Keratinocyte (primary cell): ENCODE measurements at regions not wholly inside any gene's neighbourhood (a gene's known extent, or its start where the extent isn't known, plus 50 kb on each side); places are given as distances from the start of the nearest gene placed in this dataset.

Source experiments
- DNase-seq: peaks from one replicate; pipeline ENCODE4 v3.0.0-alpha.2; 2011; ENCODE audit warnings: low read depth, missing footprints, low spot score
- FAIRE-seq: peaks from 2 replicates; lab custom pipeline; 2011; peaks lifted over from hg19 to GRCh38; lab: Jason Lieb, UNC
- H2AFZ ChIP-seq: 2 replicates; pipeline ENCODE4 v1.6.0; 2012; ENCODE audit warnings: low read length, control low read depth, inconsistent platforms; ENCODE audit not compliant: control insufficient read depth
- H3K27ac ChIP-seq: 2 replicates; pipeline ENCODE4 v1.5.1; 2011; ENCODE audit warnings: low read length; ENCODE audit not compliant: control insufficient read depth, insufficient read depth
- H3K27me3 ChIP-seq: 3 replicates; pipeline ENCODE4 v1.6.0; 2011; ENCODE audit warnings: low read length; ENCODE audit not compliant: control insufficient read depth, insufficient read depth; ENCODE audit errors: extremely low read depth
- H3K36me3 ChIP-seq, 2 experiments: 2 replicates in 1 of 2; 3 replicates in 1 of 2; pipeline ENCODE4 v1.5.1; 2011; ENCODE audit warnings: low read length in 2 of 2, mild to moderate bottlenecking in 1 of 2; ENCODE audit not compliant: control insufficient read depth in 2 of 2, insufficient read depth in 2 of 2; ENCODE audit errors: extremely low read depth in 1 of 2
- H3K4me1 ChIP-seq: 3 replicates; pipeline ENCODE4 v1.5.1; 2011; ENCODE audit warnings: low read length; ENCODE audit not compliant: control insufficient read depth, insufficient read depth; ENCODE audit errors: extremely low read depth
- H3K4me2 ChIP-seq: 3 replicates; pipeline ENCODE4 v1.6.0; 2011; ENCODE audit warnings: low read depth, low read length; ENCODE audit not compliant: control insufficient read depth, insufficient read depth; ENCODE audit errors: extremely low read depth
- H3K4me3 ChIP-seq, 3 experiments: fragments of 200-600 bp in 1 of 3; sonication (generic) in 1 of 3; 2 replicates in 2 of 3; 3 replicates in 1 of 3; pipeline ENCODE4 v1.5.1; 2011 to 2016; ENCODE audit warnings: low read length in 3 of 3, mild to moderate bottlenecking in 3 of 3, control low read depth in 2 of 3, inconsistent platforms in 1 of 3, low read depth in 1 of 3, mixed read lengths in 1 of 3, mixed run types in 1 of 3, moderate library complexity in 1 of 3; ENCODE audit not compliant: control insufficient read depth in 2 of 3, insufficient read depth in 2 of 3; ENCODE audit errors: extremely low read depth in 1 of 3
- H3K79me2 ChIP-seq: 2 replicates; pipeline ENCODE4 v1.6.0; 2012; ENCODE audit warnings: low read length; ENCODE audit not compliant: control insufficient read depth, insufficient read depth
- H3K9ac ChIP-seq: 3 replicates; pipeline ENCODE4 v1.6.0; 2011; ENCODE audit warnings: low read length; ENCODE audit not compliant: control insufficient read depth, insufficient read depth; ENCODE audit errors: extremely low read depth
- H3K9me1 ChIP-seq: 3 replicates; pipeline ENCODE4 v1.6.0; 2011; ENCODE audit warnings: low read length; ENCODE audit not compliant: control insufficient read depth, insufficient read depth; ENCODE audit errors: extremely low read depth
- H3K9me3 ChIP-seq: 2 replicates; pipeline ENCODE4 v1.5.1; 2012; ENCODE audit warnings: low read depth, low read length; ENCODE audit not compliant: control insufficient read depth
- H4K20me1 ChIP-seq: 3 replicates; pipeline ENCODE4 v1.6.0; 2011; ENCODE audit warnings: low read length; ENCODE audit not compliant: control insufficient read depth, insufficient read depth; ENCODE audit errors: extremely low read depth
- EZH2 ChIP-seq: IDR thresholded peaks from one replicate; pipeline ENCODE4 v1.6.1; 2012; ENCODE audit warnings: inconsistent platforms, mild to moderate bottlenecking, low read length, moderate library complexity
- dilution Hi-C: fragments of 300-500 bp; cut with MboI; formaldehyde crosslinking; loops from one replicate; pipeline ENCODE4 v1.7.0; 2020; ENCODE audit warnings: low sequenced_read_pairs; ENCODE audit not compliant: extremely low pct_ligation_motif_present
- TF ChIP-seq, protein P1 (sequence below), 3 experiments: IDR thresholded peaks in 1 of 3; conservative IDR thresholded peaks in 1 of 3; optimal IDR thresholded peaks in 1 of 3; 2 replicates in 2 of 3; 3 replicates in 1 of 3; pipeline versions ENCODE3 to v1.5.1; 2011; ENCODE audit warnings: low read length in 3 of 3, mild to moderate bottlenecking in 3 of 3, moderate library complexity in 2 of 3, control low read depth in 1 of 3, inconsistent platforms in 1 of 3; ENCODE audit not compliant: insufficient read depth in 2 of 3; ENCODE audit errors: extremely low read depth in 1 of 3

DNA sequence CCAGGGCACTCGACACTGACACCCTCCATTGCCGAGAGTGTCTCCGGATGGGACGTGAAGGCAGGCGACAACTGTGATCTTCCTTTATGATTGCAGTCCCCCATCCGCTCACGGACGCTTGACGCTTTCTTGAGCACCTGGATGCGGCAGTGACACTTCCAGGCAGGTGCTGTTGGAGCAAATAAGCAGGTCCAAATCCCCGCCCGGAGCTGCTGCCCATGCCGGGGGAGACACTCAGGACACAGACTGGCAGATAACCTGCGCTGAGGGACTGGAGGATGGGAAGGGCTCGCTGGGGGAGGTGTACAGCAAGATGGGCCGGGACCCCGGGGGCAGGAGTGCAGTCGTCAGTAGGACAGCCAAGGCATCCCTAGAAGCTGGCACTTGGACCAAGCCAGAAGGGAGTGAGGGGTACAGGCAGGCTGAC is 1403.5 kb downstream of the BRD1 start:
- no peak overlapping the region for H3K4me3 ChIP-seq
- FAIRE-seq (no peak), DNase-seq (no peak)
- H3K79me2 ChIP-seq = no peaks in the 10 kb centered on the region
- no peaks in the 10 kb centered on the region for H4K20me1 ChIP-seq
- no peaks in the 10 kb centered on the region for H3K27me3 ChIP-seq
- dilution Hi-C loops = no loop called here
- no peak overlapping the region for H3K4me2 ChIP-seq
- peaks cover 24% of the 10 kb centered on the region for H3K9me3 ChIP-seq
- H3K27ac ChIP-seq = no peak overlapping the region
- no peak overlapping the region for H2AFZ ChIP-seq
- H3K36me3 ChIP-seq = no peaks in the 10 kb centered on the region
- H3K9me1 ChIP-seq = no peaks in the 10 kb centered on the region
- TF ChIP-seq EZH2 = no peak
- TF ChIP-seq, protein P1, sequence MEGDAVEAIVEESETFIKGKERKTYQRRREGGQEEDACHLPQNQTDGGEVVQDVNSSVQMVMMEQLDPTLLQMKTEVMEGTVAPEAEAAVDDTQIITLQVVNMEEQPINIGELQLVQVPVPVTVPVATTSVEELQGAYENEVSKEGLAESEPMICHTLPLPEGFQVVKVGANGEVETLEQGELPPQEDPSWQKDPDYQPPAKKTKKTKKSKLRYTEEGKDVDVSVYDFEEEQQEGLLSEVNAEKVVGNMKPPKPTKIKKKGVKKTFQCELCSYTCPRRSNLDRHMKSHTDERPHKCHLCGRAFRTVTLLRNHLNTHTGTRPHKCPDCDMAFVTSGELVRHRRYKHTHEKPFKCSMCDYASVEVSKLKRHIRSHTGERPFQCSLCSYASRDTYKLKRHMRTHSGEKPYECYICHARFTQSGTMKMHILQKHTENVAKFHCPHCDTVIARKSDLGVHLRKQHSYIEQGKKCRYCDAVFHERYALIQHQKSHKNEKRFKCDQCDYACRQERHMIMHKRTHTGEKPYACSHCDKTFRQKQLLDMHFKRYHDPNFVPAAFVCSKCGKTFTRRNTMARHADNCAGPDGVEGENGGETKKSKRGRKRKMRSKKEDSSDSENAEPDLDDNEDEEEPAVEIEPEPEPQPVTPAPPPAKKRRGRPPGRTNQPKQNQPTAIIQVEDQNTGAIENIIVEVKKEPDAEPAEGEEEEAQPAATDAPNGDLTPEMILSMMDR (optimal IDR thresholded peaks at IDR 0.05 in 1 of 3, IDR thresholded peaks at IDR 0.05 in 1 of 3, conservative IDR thresholded peaks at IDR 0.05 in 1 of 3; ENCODE audit: extremely low read depth in 1 of 3, insufficient read depth in 2 of 3, low read length in 3 of 3) = no peak
- no peak overlapping the region for H3K9ac ChIP-seq
- H3K4me1 ChIP-seq = no peaks in the 10 kb centered on the region

DNA sequence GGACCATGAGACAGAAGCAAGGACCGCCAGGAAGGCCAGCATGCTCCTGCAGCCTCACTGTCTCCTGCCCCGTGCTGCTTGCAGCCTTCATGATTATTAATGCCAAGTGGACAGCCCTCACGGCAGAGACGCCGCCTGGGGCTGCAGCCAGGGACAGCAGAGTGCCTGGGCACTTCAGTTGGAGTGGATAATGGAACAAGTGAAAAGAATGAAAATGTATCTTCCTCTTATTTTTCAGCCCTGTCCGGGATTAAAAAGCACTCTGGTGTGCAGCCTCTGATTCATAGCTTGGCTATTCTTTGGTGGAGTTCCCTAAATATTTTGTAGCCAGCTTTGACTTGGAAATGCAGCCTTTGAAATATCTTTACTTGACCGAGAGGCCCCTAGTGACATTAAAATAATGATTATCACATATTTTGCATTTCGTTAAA is 1404.2 kb downstream of the BRD1 start:
- dilution Hi-C loops = no loop called here
- H4K20me1 ChIP-seq = no peaks in the 10 kb centered on the region
- H3K4me1 ChIP-seq = no peaks in the 10 kb centered on the region
- TF ChIP-seq, protein P1 (optimal IDR thresholded peaks at IDR 0.05 in 1 of 3, IDR thresholded peaks at IDR 0.05 in 1 of 3, conservative IDR thresholded peaks at IDR 0.05 in 1 of 3; ENCODE audit: extremely low read depth in 1 of 3, insufficient read depth in 2 of 3, low read length in 3 of 3) = no peak
- no peak for TF ChIP-seq EZH2
- no peak overlapping the region for H3K4me2 ChIP-seq
- no peaks in the 10 kb centered on the region for H3K79me2 ChIP-seq
- H3K27ac ChIP-seq = no peak overlapping the region
- peaks cover 24% of the 10 kb centered on the region for H3K9me3 ChIP-seq
- H3K27me3 ChIP-seq = no peaks in the 10 kb centered on the region
- no peak overlapping the region for H2AFZ ChIP-seq
- H3K9me1 ChIP-seq = no peaks in the 10 kb centered on the region
- H3K4me3 ChIP-seq = no peak overlapping the region
- FAIRE-seq (no peak), DNase-seq (no peak)
- H3K36me3 ChIP-seq = no peaks in the 10 kb centered on the region
- H3K9ac ChIP-seq = no peak overlapping the region
